GM12892 (cell line): ENCODE measurements at regions not wholly inside any gene's neighbourhood (a gene's known extent, or its start where the extent isn't known, plus 50 kb on each side); places are given as distances from the start of the nearest gene placed in this dataset.

Experiments used
- POLR2A ChIP-seq: IDR thresholded peaks from 2 replicates; pipeline ENCODE4 v1.6.1; 2011; ENCODE audit warnings: low read depth, low read length, control low read depth
- POLR2AphosphoS5 ChIP-seq: IDR thresholded peaks from 2 replicates; pipeline ENCODE4 v1.6.1; 2011; ENCODE audit warnings: low read depth, low read length, control low read depth
- TAF1 ChIP-seq: IDR thresholded peaks from 2 replicates; pipeline ENCODE4 v1.6.1; 2011; ENCODE audit warnings: low read depth, mild to moderate bottlenecking, control low read depth, low read length, borderline replicate concordance

DNA sequence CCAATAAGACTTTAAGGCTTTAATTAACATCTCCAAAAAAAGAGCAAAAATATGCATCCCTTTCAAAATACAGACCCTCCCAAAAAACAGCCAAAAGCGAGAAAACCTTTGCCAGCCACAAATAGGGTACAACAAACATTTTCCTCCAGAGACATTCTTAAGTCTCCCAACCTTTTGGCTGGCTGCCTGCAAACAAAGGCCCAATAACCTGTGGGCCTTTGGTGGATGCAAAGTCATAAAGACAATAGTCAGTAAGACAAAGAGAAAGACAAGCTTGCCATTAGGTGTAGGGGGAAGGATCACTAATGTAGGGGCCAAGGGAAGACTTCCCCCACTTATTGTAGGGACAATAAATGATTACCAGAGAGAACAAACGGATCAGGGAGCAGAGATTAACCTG lies 215.5 kb upstream of the ZFP42 start:
- TF ChIP-seq POLR2A (no peak), TAF1 (no peak), POLR2AphosphoS5 (no peak)
